Trophoblast cell (in vitro differentiated cells and primary cell): ENCODE measurements at regions not wholly inside any gene's neighbourhood (a gene's known extent, or its start where the extent isn't known, plus 50 kb on each side); places are given as distances from the start of the nearest gene placed in this dataset.

ENCODE experiments used
- DNase-seq, 2 donors: peaks; one replicate each; pipeline ENCODE4 v3.0.0-alpha.2; 2016
- H2AFZ ChIP-seq: 2 replicates; pipeline ENCODE4 v1.6.1; 2013; ENCODE audit warnings: low read length, moderate library complexity, mild to moderate bottlenecking; ENCODE audit not compliant: insufficient read depth, poor library complexity
- H2AK5ac ChIP-seq: 2 replicates; pipeline ENCODE4 v1.6.1; 2013; ENCODE audit warnings: mild to moderate bottlenecking, low read length
- H2BK120ac ChIP-seq: 2 replicates; pipeline ENCODE4 v1.6.1; 2013; ENCODE audit warnings: low read length, mild to moderate bottlenecking, moderate library complexity; ENCODE audit not compliant: insufficient read depth, poor library complexity
- H2BK12ac ChIP-seq: 2 replicates; pipeline ENCODE4 v1.6.1; 2013; ENCODE audit warnings: mild to moderate bottlenecking, low read length, moderate library complexity
- H2BK5ac ChIP-seq: 2 replicates; pipeline ENCODE4 v1.6.1; 2013; ENCODE audit warnings: low read length, low read depth, moderate library complexity, mild to moderate bottlenecking; ENCODE audit not compliant: poor library complexity
- H3K14ac ChIP-seq: 2 replicates; pipeline ENCODE4 v1.6.1; 2013; ENCODE audit warnings: mild to moderate bottlenecking, low read length
- H3K18ac ChIP-seq: 2 replicates; pipeline ENCODE4 v1.6.1; 2013; ENCODE audit warnings: mild to moderate bottlenecking, low read length
- H3K23ac ChIP-seq: 2 replicates; pipeline ENCODE4 v1.6.1; 2013; ENCODE audit warnings: low read length
- H3K27ac ChIP-seq: 2 replicates; pipeline ENCODE4 v1.5.1; 2013; ENCODE audit warnings: low read depth, mild to moderate bottlenecking, inconsistent platforms, low read length, moderate library complexity
- H3K27me3 ChIP-seq: 2 replicates; pipeline ENCODE4 v1.6.1; 2013; ENCODE audit warnings: inconsistent platforms, mild to moderate bottlenecking, low read length, moderate library complexity; ENCODE audit not compliant: insufficient read depth
- H3K36me3 ChIP-seq, 2 experiments: 1 replicate in 1 of 2; 2 replicates in 1 of 2; pipeline ENCODE4 v1.6.1; 2013; ENCODE audit warnings: low read length in 2 of 2, mild to moderate bottlenecking in 2 of 2, moderate library complexity in 1 of 2; ENCODE audit not compliant: insufficient read depth in 2 of 2, control insufficient read depth in 1 of 2
- H3K4ac ChIP-seq: 2 replicates; pipeline ENCODE4 v1.6.1; 2013; ENCODE audit warnings: low read depth, mild to moderate bottlenecking, low read length, moderate library complexity
- H3K4me1 ChIP-seq, 2 experiments: 1 replicate in 1 of 2; 2 replicates in 1 of 2; pipeline ENCODE4 v1.6.1; 2013; ENCODE audit warnings: low read length in 2 of 2, mild to moderate bottlenecking in 2 of 2, moderate library complexity in 1 of 2; ENCODE audit not compliant: insufficient read depth in 2 of 2, control insufficient read depth in 1 of 2
- H3K4me2 ChIP-seq: 2 replicates; pipeline ENCODE4 v1.6.1; 2013; ENCODE audit warnings: inconsistent platforms, mild to moderate bottlenecking, low read length, moderate library complexity
- H3K4me3 ChIP-seq: 2 replicates; pipeline ENCODE4 v1.5.1; 2013; ENCODE audit warnings: mild to moderate bottlenecking, low read depth, low read length, inconsistent platforms
- H3K79me1 ChIP-seq: one replicate; pipeline ENCODE4 v1.6.1; 2013; ENCODE audit warnings: low read length
- H3K79me2 ChIP-seq: 2 replicates; pipeline ENCODE4 v1.6.1; 2013; ENCODE audit warnings: low read length, mild to moderate bottlenecking; ENCODE audit not compliant: control insufficient read depth, insufficient read depth, poor library complexity
- H3K9ac ChIP-seq: 2 replicates; pipeline ENCODE4 v1.6.1; 2013; ENCODE audit warnings: mild to moderate bottlenecking, low read length
- H3K9me3 ChIP-seq: 2 replicates; pipeline ENCODE4 v1.6.1; 2013; ENCODE audit warnings: low read depth, mild to moderate bottlenecking, control low read depth, inconsistent platforms, low read length; ENCODE audit not compliant: insufficient read depth
- H4K12ac ChIP-seq: 2 replicates; pipeline ENCODE4 v1.6.1; 2013; ENCODE audit warnings: low read depth, mild to moderate bottlenecking, low read length, moderate library complexity
- H4K8ac ChIP-seq: 2 replicates; pipeline ENCODE4 v1.6.1; 2013; ENCODE audit warnings: low read depth, mild to moderate bottlenecking, low read length, moderate library complexity
- H4K91ac ChIP-seq: one replicate; pipeline ENCODE4 v1.6.1; 2013; ENCODE audit warnings: low read depth, mild to moderate bottlenecking, low read length, moderate library complexity
- WGBS: extraction: QIAGEN DNeasy Blood & Tissue Kit; methylation state at CpG from one replicate; pipeline ENCODE4 v1.1.7; 2013; ENCODE audit warnings: missing lambda C conversion rate; ENCODE audit not compliant: insufficient read length, insufficient coverage; ENCODE audit errors: extremely low coverage; 5-methylcytosine and 5-hydroxymethylcytosine counted together

GRCh38 chr7:72462311-72462710 is 50.2 kb upstream of the CALN1 start:
- no peak overlapping the region for H3K4me2 ChIP-seq
- no peak overlapping the region for H3K27ac ChIP-seq
- peak overlapping the region; percentile 1 for H3K4me3 ChIP-seq
- no peak overlapping the region for H2AFZ ChIP-seq
- no peak for DNase-seq
- H4K91ac ChIP-seq = no peak overlapping the region
- WGBS = no CpG with 5 or more reads among the region's 7 CpGs
- no peak overlapping the region for H2BK12ac ChIP-seq
- no peaks in the 10 kb centered on the region for H3K4me1 ChIP-seq
- H3K27me3 ChIP-seq = no peaks in the 10 kb centered on the region
- no peak overlapping the region for H3K9ac ChIP-seq
- no peaks in the 10 kb centered on the region for H3K79me2 ChIP-seq
- H2AK5ac ChIP-seq = no peak overlapping the region
- H4K8ac ChIP-seq = no peak overlapping the region
- no peaks in the 10 kb centered on the region for H3K36me3 ChIP-seq
- H3K4ac ChIP-seq = no peak overlapping the region
- H3K14ac ChIP-seq = no peak overlapping the region
- peaks cover 4% of the 10 kb centered on the region for H3K9me3 ChIP-seq
- H3K18ac ChIP-seq = no peak overlapping the region
- no peak overlapping the region for H2BK5ac ChIP-seq
- H3K23ac ChIP-seq = no peak overlapping the region
- H2BK120ac ChIP-seq = no peak overlapping the region
- H4K12ac ChIP-seq = no peak overlapping the region
- no peaks in the 10 kb centered on the region for H3K79me1 ChIP-seq
